ENCODE measurements at regions not wholly inside any gene's neighbourhood (a gene's known extent, or its start where the extent isn't known, plus 50 kb on each side); places are given as distances from the start of the nearest gene placed in this dataset.

GRCh38 chr9:1947438-1947837 is 67.7 kb upstream of the SMARCA2 start:
- no peaks in the 10 kb centered on the region for H3K9me3 Mint-ChIP-seq

DNA sequence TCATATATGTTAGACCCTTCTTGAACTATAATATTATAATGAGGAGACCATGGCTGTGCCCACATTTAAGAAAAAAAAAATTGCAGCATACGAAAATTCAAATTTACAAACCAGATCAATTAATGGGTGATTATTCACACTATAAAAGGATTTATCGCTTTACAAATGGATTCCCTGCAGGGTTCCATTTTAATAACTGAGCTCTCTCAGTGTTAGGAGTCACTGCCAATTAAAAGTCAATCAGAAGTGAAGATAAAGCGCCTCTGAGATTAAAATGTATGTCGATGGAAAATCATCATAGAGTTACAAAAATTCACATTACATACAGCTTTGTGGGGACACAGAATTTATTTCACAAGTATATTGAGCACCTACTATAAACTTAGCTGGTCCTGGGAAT is 66.6 kb upstream of the SMARCA2 start:
- DNase-seq: no peak

More at GRCh38 chr9:1947438-1947837, 67.7 kb upstream of the SMARCA2 start:
- Mint-ChIP-seq H3K27me3 (ENCODE audit: insufficient read depth) (no peaks in the 10 kb centered on the region), H3K36me3 (ENCODE audit: low read depth) (no peaks in the 10 kb centered on the region), H3K4me1 (peaks cover 4% of the 10 kb centered on the region), H3K4me3 (no peak overlapping the region), H3K27ac (no peak overlapping the region)
- no peaks in the 10 kb centered on the region for H3K36me3 ChIP-seq (ENCODE audit: control insufficient read depth, insufficient read depth, low read length)
- no peaks in the 10 kb centered on the region for H3K27me3 ChIP-seq (ENCODE audit: control insufficient read depth, insufficient read depth, low read length, poor library complexity, severe bottlenecking)
- no peaks in the 10 kb centered on the region for H3K4me1 ChIP-seq (ENCODE audit: control insufficient read depth, insufficient read depth, low read length)
- DNase-seq: no peak
- H3K4me3 ChIP-seq (ENCODE audit: low read length): no peak overlapping the region
- H3K27ac ChIP-seq (ENCODE audit: low read depth, low read length): no peak overlapping the region
- 90 to 100% methylated on average over 1 to 4 of the region's 4 CpGs for WGBS, 2 experiments (ENCODE audit: insufficient coverage in 1 of 2, insufficient read length in 1 of 2)
- no peak overlapping the region for H3K9ac ChIP-seq (ENCODE audit: extremely low read depth, low read length, poor library complexity, severe bottlenecking)
- no peak for TF ChIP-seq CTCF (conservative IDR thresholded peaks at IDR 0.05)
- no peaks in the 10 kb centered on the region for H3K9me3 ChIP-seq (ENCODE audit: control insufficient read depth, low read length)

GRCh38 chr9:1951446-1951845 is 63.7 kb upstream of the SMARCA2 start:
- Histone ChIP-seq H3K4me3 (ENCODE audit: low read length) (no peak overlapping the region), H3K27me3 (ENCODE audit: control insufficient read depth, insufficient read depth, low read length, poor library complexity, severe bottlenecking) (no peaks in the 10 kb centered on the region), H3K4me1 (ENCODE audit: control insufficient read depth, insufficient read depth, low read length) (no peaks in the 10 kb centered on the region), H3K9me3 (ENCODE audit: control insufficient read depth, low read length) (no peaks in the 10 kb centered on the region), H3K9ac (ENCODE audit: extremely low read depth, low read length, poor library complexity, severe bottlenecking) (no peak overlapping the region), H3K27ac (ENCODE audit: low read depth, low read length) (no peak overlapping the region), H3K36me3 (ENCODE audit: control insufficient read depth, insufficient read depth, low read length) (no peaks in the 10 kb centered on the region)
- DNase-seq: no peak
- no peak overlapping the region for H3K27ac Mint-ChIP-seq
- no peak for TF ChIP-seq CTCF (conservative IDR thresholded peaks at IDR 0.05)
- no peaks in the 10 kb centered on the region for H3K36me3 Mint-ChIP-seq (ENCODE audit: low read depth)
- WGBS, 2 experiments (ENCODE audit: insufficient coverage in 1 of 2, insufficient read length in 1 of 2): 83 to 85% methylated on average over 2 of the region's 2 CpGs
- peaks cover 4% of the 10 kb centered on the region for H3K4me1 Mint-ChIP-seq
- H3K27me3 Mint-ChIP-seq (ENCODE audit: insufficient read depth): no peaks in the 10 kb centered on the region
- H3K4me3 Mint-ChIP-seq: no peak overlapping the region
- no peaks in the 10 kb centered on the region for H3K9me3 Mint-ChIP-seq

More for the DNA sequence above, 66.6 kb upstream of the SMARCA2 start:
- Mint-ChIP-seq H3K27me3 (ENCODE audit: insufficient read depth) (no peaks in the 10 kb centered on the region), H3K27ac (no peak overlapping the region), H3K36me3 (ENCODE audit: low read depth) (no peaks in the 10 kb centered on the region), H3K4me1 (peaks cover 4% of the 10 kb centered on the region), H3K4me3 (no peak overlapping the region), H3K9me3 (no peaks in the 10 kb centered on the region)
- Histone ChIP-seq H3K9me3 (ENCODE audit: control insufficient read depth, low read length) (no peaks in the 10 kb centered on the region), H3K27ac (ENCODE audit: low read depth, low read length) (no peak overlapping the region), H3K36me3 (ENCODE audit: control insufficient read depth, insufficient read depth, low read length) (no peaks in the 10 kb centered on the region), H3K4me3 (ENCODE audit: low read length) (no peak overlapping the region), H3K27me3 (ENCODE audit: control insufficient read depth, insufficient read depth, low read length, poor library complexity, severe bottlenecking) (no peaks in the 10 kb centered on the region), H3K9ac (ENCODE audit: extremely low read depth, low read length, poor library complexity, severe bottlenecking) (no peak overlapping the region), H3K4me1 (ENCODE audit: control insufficient read depth, insufficient read depth, low read length) (no peaks in the 10 kb centered on the region)
- no peak for TF ChIP-seq CTCF (conservative IDR thresholded peaks at IDR 0.05)
- WGBS, 2 experiments (ENCODE audit: insufficient coverage in 1 of 2, insufficient read length in 1 of 2): 91 to 94% methylated on average over 2 to 4 of the region's 4 CpGs

Measured in endodermal cell (in vitro differentiated cells).